ENCODE measurements at regions not wholly inside any gene's neighbourhood (a gene's known extent, or its start where the extent isn't known, plus 50 kb on each side); places are given as distances from the start of the nearest gene placed in this dataset.
A peak's percentile ranks its signal among the peaks of the same experiment; 100 is the strongest.

DNA sequence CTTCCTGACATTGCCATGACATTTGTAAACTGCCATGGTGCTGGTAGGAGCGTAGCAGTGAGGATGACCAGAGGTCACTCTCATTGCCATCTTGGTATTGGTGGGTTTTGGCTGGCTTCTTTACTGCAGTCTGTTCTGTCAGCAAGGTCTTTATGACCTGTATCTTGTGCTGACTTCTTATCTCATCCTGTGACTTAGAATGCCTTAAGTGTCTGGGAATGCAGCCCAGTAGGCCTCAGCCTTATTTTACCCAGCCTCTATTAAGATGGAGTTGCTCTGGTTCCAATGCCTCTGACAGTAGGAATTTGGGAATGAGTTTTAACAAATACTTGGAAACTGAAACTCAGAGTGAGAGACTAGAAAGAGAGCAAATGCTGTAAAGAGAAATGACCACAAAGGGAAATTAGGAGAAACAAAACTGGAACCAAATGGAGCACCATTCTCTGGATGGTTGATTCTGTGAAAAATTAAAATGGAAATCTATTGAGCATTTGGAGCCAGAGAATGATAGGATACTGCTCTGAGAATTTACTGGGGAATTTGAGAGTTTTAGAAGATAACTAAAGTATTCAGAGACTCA is 50.1 kb upstream of the RHOU start:
- Histone ChIP-seq H3K9me3 (no peaks in the 10 kb centered on the region), H3K36me3 (no peaks in the 10 kb centered on the region), H3K27me3 (peaks cover 0 to 3% (median 0%) of the 10 kb centered on the region in 9 donors), H3K4me3 (peak overlapping the region in 2 of 12 donors; percentile 6 to 19), H3K4me1 (peaks cover 0 to 22% (median 5%) of the 10 kb centered on the region in 12 donors), H3K27ac (peak overlapping the region in 6 of 12 donors; percentile 10 to 83 (median 18))
- ATAC-seq: no peak
- DNase-seq: no peak
- intact Hi-C loops (cut with DNase I): loop anchor here in 1 of 10 donors (10.0 kb wide), 1 partner anchor 470 kb away; no protein-coding TSS in a partner anchor
- 60 to 82% (median 67%) methylated on average over 1 of the region's 1 CpG for WGBS, 4 donors
- TF ChIP-seq POLR2A (IDR thresholded peaks at IDR 0.05): no peak
- TF ChIP-seq, protein P1, sequence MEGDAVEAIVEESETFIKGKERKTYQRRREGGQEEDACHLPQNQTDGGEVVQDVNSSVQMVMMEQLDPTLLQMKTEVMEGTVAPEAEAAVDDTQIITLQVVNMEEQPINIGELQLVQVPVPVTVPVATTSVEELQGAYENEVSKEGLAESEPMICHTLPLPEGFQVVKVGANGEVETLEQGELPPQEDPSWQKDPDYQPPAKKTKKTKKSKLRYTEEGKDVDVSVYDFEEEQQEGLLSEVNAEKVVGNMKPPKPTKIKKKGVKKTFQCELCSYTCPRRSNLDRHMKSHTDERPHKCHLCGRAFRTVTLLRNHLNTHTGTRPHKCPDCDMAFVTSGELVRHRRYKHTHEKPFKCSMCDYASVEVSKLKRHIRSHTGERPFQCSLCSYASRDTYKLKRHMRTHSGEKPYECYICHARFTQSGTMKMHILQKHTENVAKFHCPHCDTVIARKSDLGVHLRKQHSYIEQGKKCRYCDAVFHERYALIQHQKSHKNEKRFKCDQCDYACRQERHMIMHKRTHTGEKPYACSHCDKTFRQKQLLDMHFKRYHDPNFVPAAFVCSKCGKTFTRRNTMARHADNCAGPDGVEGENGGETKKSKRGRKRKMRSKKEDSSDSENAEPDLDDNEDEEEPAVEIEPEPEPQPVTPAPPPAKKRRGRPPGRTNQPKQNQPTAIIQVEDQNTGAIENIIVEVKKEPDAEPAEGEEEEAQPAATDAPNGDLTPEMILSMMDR (IDR thresholded peaks at IDR 0.05): no peak
